ENCODE measurements at regions not wholly inside any gene's neighbourhood (a gene's known extent, or its start where the extent isn't known, plus 50 kb on each side); places are given as distances from the start of the nearest gene placed in this dataset.

- TF ChIP-seq, protein P1, sequence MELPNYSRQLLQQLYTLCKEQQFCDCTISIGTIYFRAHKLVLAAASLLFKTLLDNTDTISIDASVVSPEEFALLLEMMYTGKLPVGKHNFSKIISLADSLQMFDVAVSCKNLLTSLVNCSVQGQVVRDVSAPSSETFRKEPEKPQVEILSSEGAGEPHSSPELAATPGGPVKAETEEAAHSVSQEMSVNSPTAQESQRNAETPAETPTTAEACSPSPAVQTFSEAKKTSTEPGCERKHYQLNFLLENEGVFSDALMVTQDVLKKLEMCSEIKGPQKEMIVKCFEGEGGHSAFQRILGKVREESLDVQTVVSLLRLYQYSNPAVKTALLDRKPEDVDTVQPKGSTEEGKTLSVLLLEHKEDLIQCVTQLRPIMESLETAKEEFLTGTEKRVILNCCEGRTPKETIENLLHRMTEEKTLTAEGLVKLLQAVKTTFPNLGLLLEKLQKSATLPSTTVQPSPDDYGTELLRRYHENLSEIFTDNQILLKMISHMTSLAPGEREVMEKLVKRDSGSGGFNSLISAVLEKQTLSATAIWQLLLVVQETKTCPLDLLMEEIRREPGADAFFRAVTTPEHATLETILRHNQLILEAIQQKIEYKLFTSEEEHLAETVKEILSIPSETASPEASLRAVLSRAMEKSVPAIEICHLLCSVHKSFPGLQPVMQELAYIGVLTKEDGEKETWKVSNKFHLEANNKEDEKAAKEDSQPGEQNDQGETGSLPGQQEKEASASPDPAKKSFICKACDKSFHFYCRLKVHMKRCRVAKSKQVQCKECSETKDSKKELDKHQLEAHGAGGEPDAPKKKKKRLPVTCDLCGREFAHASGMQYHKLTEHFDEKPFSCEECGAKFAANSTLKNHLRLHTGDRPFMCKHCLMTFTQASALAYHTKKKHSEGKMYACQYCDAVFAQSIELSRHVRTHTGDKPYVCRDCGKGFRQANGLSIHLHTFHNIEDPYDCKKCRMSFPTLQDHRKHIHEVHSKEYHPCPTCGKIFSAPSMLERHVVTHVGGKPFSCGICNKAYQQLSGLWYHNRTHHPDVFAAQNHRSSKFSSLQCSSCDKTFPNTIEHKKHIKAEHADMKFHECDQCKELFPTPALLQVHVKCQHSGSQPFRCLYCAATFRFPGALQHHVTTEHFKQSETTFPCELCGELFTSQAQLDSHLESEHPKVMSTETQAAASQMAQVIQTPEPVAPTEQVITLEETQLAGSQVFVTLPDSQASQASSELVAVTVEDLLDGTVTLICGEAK (IDR thresholded peaks at IDR 0.05; ENCODE audit: borderline replicate concordance) = no peak
- TF ChIP-seq DPF2 (IDR thresholded peaks at IDR 0.05) = no peak
- TF ChIP-seq POLR2AphosphoS5 (IDR thresholded peaks at IDR 0.05; ENCODE audit: low read length) = no peak
- no peak for TF ChIP-seq IRF4 (IDR thresholded peaks at IDR 0.05; ENCODE audit: low read depth, low read length)
Observed at GRCh38 chr12:42704810-42705401, 115.4 kb upstream of the PRICKLE1 start (continued).

DNA sequence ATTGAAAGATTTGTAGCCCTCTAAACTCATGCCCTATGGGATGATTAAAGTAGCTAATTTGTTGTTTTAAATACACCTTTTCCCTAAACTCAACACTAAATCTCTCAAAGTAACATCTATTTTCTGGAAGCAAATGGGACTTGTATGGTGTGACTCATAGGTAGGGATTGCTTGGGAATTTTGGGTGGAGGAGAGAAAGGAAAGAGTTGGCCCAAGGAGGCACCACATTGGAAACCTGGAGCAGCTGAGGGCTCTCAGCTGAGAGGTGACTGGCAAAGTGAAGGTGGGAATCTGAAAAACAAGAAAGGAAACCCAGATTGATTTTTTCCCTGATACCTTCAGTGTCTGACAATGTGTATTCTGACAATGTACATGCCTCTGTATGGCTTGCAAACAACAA lies 114.8 kb upstream of the PRICKLE1 start:
- ChIA-PET CTCF (no interaction called here), POLR2A (no interaction called here), SMC1A (ENCODE audit: uncharacterized antibody, unreplicated experiment) (interaction anchor here (1.4 to 1.5 kb wide), 2 partner anchors 31 to 59 kb away, joined by 3 read pairs; no protein-coding TSS in a partner anchor), RAD21 (ENCODE audit: unreplicated experiment) (no interaction called here)
- Histone ChIP-seq H4K20me1 (ENCODE audit: control insufficient read depth, insufficient read depth) (no peaks in the 10 kb centered on the region), H3K27ac (ENCODE audit: control insufficient read depth, insufficient read depth) (no peak overlapping the region), H3K79me2 (ENCODE audit: control insufficient read depth, insufficient read depth, low read length) (no peaks in the 10 kb centered on the region), H3K9me3 (replicated peaks; ENCODE audit: control insufficient read depth, insufficient read depth, low read length) (no peaks in the 10 kb centered on the region), H3K27me3 (replicated peaks in 1 of 2; ENCODE audit: control insufficient read depth in 2 of 2, insufficient read depth in 2 of 2, low read length in 1 of 2) (0 out of 4 replicates have a peak, but pooled peaks cover 0 to 2% of the 10 kb centered on the region in 2 experiments), H3K4me1 (ENCODE audit: control insufficient read depth, insufficient read depth, low read length) (no peaks in the 10 kb centered on the region), H3K9ac (ENCODE audit: control insufficient read depth, insufficient read depth, low read length) (no peak overlapping the region), H3K36me3 (ENCODE audit: control insufficient read depth in 2 of 2, insufficient read depth in 2 of 2, low read length in 1 of 2) (no peaks in the 10 kb centered on the region), H2AFZ (ENCODE audit: control insufficient read depth, low read depth, low read length) (no peak overlapping the region), H3K4me2 (ENCODE audit: control insufficient read depth, insufficient read depth) (no peak overlapping the region), H3K4me3 (no peak overlapping the region)
- FAIRE-seq (no peak), ATAC-seq (no peak), DNase-seq (ENCODE audit: low read depth, low spot score) (no peak)
- BruUV-seq (replicated peaks) = no TSS peak
- intact Hi-C loops (cut with micrococcal nuclease; ENCODE audit: unreplicated experiment) (no loop called here), in situ Hi-C loops (cut with MboI) (loop anchor here (25.0 kb wide), 1 partner anchor 92 kb away; no protein-coding TSS in a partner anchor)
- no peak for TF ChIP-seq POLR2A (IDR thresholded peaks at IDR 0.05; ENCODE audit: low read depth, low read length)
- TF ChIP-seq MTA3 (IDR thresholded peaks at IDR 0.05; ENCODE audit: borderline replicate concordance, low read length) = no peak
- TF ChIP-seq CREM (IDR thresholded peaks at IDR 0.05; ENCODE audit: low read depth) = no peak
- TF ChIP-seq SPI1 (IDR thresholded peaks at IDR 0.05; ENCODE audit: borderline replicate concordance, insufficient read depth, low read depth, low read length) = no peak
- no peak for TF ChIP-seq MTA2 (IDR thresholded peaks at IDR 0.05; ENCODE audit: low read depth)
- TF ChIP-seq GATAD2B (conservative IDR thresholded peaks at IDR 0.05; ENCODE audit: low read depth) = no peak
- no peak for TF ChIP-seq RAD51 (IDR thresholded peaks at IDR 0.05)
- no peak for TF ChIP-seq RAD21 (IDR thresholded peaks at IDR 0.05; ENCODE audit: insufficient read depth, low read depth, low read length)
- no peak for TF ChIP-seq SUPT20H (IDR thresholded peaks at IDR 0.05; ENCODE audit: borderline replicate concordance, control insufficient read depth, low read depth, low read length)
- TF ChIP-seq, protein P1 (IDR thresholded peaks at IDR 0.05; ENCODE audit: borderline replicate concordance) = no peak
- TF ChIP-seq, protein P2, sequence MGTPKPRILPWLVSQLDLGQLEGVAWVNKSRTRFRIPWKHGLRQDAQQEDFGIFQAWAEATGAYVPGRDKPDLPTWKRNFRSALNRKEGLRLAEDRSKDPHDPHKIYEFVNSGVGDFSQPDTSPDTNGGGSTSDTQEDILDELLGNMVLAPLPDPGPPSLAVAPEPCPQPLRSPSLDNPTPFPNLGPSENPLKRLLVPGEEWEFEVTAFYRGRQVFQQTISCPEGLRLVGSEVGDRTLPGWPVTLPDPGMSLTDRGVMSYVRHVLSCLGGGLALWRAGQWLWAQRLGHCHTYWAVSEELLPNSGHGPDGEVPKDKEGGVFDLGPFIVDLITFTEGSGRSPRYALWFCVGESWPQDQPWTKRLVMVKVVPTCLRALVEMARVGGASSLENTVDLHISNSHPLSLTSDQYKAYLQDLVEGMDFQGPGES (IDR thresholded peaks at IDR 0.05) = no peak
- TF ChIP-seq MXI1 (IDR thresholded peaks at IDR 0.05; ENCODE audit: low read depth, low read length) = no peak

All from GM12878 (cell line).